ENCODE measurements at regions not wholly inside any gene's neighbourhood (a gene's known extent, or its start where the extent isn't known, plus 50 kb on each side); places are given as distances from the start of the nearest gene placed in this dataset.

- Histone ChIP-seq H3K4me3 (ENCODE audit: low read length) (no peak overlapping the region), H3K4me2 (ENCODE audit: low read length) (no peak overlapping the region), H3K9me3 (ENCODE audit: insufficient read depth, low read length) (no peaks in the 10 kb centered on the region), H3K27ac (ENCODE audit: low read length) (no peak overlapping the region), H3K27me3 (ENCODE audit: low read depth, low read length) (no peaks in the 10 kb centered on the region), H4K20me1 (ENCODE audit: insufficient read depth, low read length) (no peaks in the 10 kb centered on the region), H3K79me2 (ENCODE audit: low read length) (no peaks in the 10 kb centered on the region), H3K4me1 (ENCODE audit: low read length) (no peaks in the 10 kb centered on the region), H2AFZ (ENCODE audit: low read depth, low read length) (no peak overlapping the region), H3K9ac (ENCODE audit: low read length) (no peak overlapping the region), H3K36me3 (replicated peaks; ENCODE audit: low read depth, low read length) (no peaks in the 10 kb centered on the region)
- TF ChIP-seq EZH2phosphoT487 (IDR thresholded peaks at IDR 0.05; ENCODE audit: low read depth) (no peak), CTCF (IDR thresholded peaks at IDR 0.05; ENCODE audit: low read depth, low read length) (no peak)
Observed at GRCh38 chr12:60059180-60059579, 463.4 kb downstream of the SLC16A7 start.

GRCh38 chr12:60066655-60067054, 470.8 kb downstream of the SLC16A7 start:
- H3K9me3 ChIP-seq (ENCODE audit: insufficient read depth, low read length), result no peaks in the 10 kb centered on the region
- H3K36me3 ChIP-seq (replicated peaks; ENCODE audit: low read depth, low read length), result no peaks in the 10 kb centered on the region
- no peaks in the 10 kb centered on the region for H3K27me3 ChIP-seq (ENCODE audit: low read depth, low read length)
- H3K9ac ChIP-seq (ENCODE audit: low read length), result no peak overlapping the region
- TF ChIP-seq CTCF (IDR thresholded peaks at IDR 0.05; ENCODE audit: low read depth, low read length), result no peak
- H3K79me2 ChIP-seq (ENCODE audit: low read length), result no peaks in the 10 kb centered on the region
- H4K20me1 ChIP-seq (ENCODE audit: insufficient read depth, low read length), result no peaks in the 10 kb centered on the region
- H3K4me2 ChIP-seq (ENCODE audit: low read length), result no peak overlapping the region
- no peaks in the 10 kb centered on the region for H3K4me1 ChIP-seq (ENCODE audit: low read length)
- H3K27ac ChIP-seq (ENCODE audit: low read length), result no peak overlapping the region
- no peak overlapping the region for H2AFZ ChIP-seq (ENCODE audit: low read depth, low read length)
- H3K4me3 ChIP-seq (ENCODE audit: low read length), result no peak overlapping the region

GRCh38 chr12:60070552-60070951, 474.7 kb downstream of the SLC16A7 start:
- Histone ChIP-seq H2AFZ (ENCODE audit: low read depth, low read length) (no peak overlapping the region), H3K36me3 (replicated peaks; ENCODE audit: low read depth, low read length) (no peaks in the 10 kb centered on the region), H3K4me3 (ENCODE audit: low read length) (no peak overlapping the region), H3K27me3 (ENCODE audit: low read depth, low read length) (no peaks in the 10 kb centered on the region), H3K9ac (ENCODE audit: low read length) (no peak overlapping the region), H3K27ac (ENCODE audit: low read length) (no peak overlapping the region), H4K20me1 (ENCODE audit: insufficient read depth, low read length) (no peaks in the 10 kb centered on the region), H3K4me1 (ENCODE audit: low read length) (no peaks in the 10 kb centered on the region), H3K9me3 (ENCODE audit: insufficient read depth, low read length) (no peaks in the 10 kb centered on the region), H3K4me2 (ENCODE audit: low read length) (no peak overlapping the region), H3K79me2 (ENCODE audit: low read length) (no peaks in the 10 kb centered on the region)
- TF ChIP-seq EZH2phosphoT487 (IDR thresholded peaks at IDR 0.05; ENCODE audit: low read depth), result no peak
- no peak for TF ChIP-seq CTCF (IDR thresholded peaks at IDR 0.05; ENCODE audit: low read depth, low read length)

- H3K4me2 ChIP-seq (ENCODE audit: low read length), result no peak overlapping the region
- H3K9ac ChIP-seq (ENCODE audit: low read length), result no peak overlapping the region
- no peaks in the 10 kb centered on the region for H4K20me1 ChIP-seq (ENCODE audit: insufficient read depth, low read length)
- H3K4me1 ChIP-seq (ENCODE audit: low read length), result no peaks in the 10 kb centered on the region
- H3K27ac ChIP-seq (ENCODE audit: low read length), result no peak overlapping the region
- no peak overlapping the region for H2AFZ ChIP-seq (ENCODE audit: low read depth, low read length)
- no peaks in the 10 kb centered on the region for H3K36me3 ChIP-seq (replicated peaks; ENCODE audit: low read depth, low read length)
- H3K27me3 ChIP-seq (ENCODE audit: low read depth, low read length), result no peaks in the 10 kb centered on the region
- TF ChIP-seq EZH2phosphoT487 (IDR thresholded peaks at IDR 0.05; ENCODE audit: low read depth) (no peak), CTCF (IDR thresholded peaks at IDR 0.05; ENCODE audit: low read depth, low read length) (no peak)
- H3K9me3 ChIP-seq (ENCODE audit: insufficient read depth, low read length), result no peaks in the 10 kb centered on the region
- no peak overlapping the region for H3K4me3 ChIP-seq (ENCODE audit: low read length)
- no peaks in the 10 kb centered on the region for H3K79me2 ChIP-seq (ENCODE audit: low read length)
Observed at GRCh38 chr12:60071759-60072191, 475.9 kb downstream of the SLC16A7 start.

Measured in OCI-LY3 (cell line).